ENCODE measurements at regions not wholly inside any gene's neighbourhood (a gene's known extent, or its start where the extent isn't known, plus 50 kb on each side); places are given as distances from the start of the nearest gene placed in this dataset.
"Not testable (repeated sequence)": the region's sequence is repeated elsewhere in the genome, so short reads cannot be mapped to it uniquely, and the experiment has no call there.

DNA sequence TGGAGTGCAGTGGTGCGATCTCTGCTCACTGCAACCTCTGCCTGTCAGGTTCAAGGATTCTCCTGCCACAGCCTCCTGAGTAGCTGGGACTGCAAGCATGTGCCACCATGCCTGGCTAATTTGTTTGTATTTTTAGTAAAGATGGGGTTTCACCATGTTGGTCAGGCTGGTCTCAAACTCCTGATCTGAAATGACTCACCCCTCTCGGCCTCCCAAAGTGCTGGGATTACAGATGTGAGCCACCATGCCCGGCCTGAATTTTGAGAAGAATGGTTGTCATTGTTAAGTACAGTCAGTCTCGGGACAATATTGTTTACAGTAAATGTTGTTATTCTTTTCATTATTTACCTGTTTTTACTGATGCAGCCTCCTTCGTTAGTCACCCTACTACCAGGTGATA, 1226.2 kb upstream of the TENM3 start:
- Histone ChIP-seq H3K36me3 (no peaks in the 10 kb centered on the region), H3K27ac (no peak overlapping the region), H3K4me1 (no peaks in the 10 kb centered on the region), H3K9me3 (peaks cover 8% of the 10 kb centered on the region), H3K27me3 (no peaks in the 10 kb centered on the region), H3K4me3 (no peak overlapping the region)
- TF ChIP-seq POLR2AphosphoS5 (IDR thresholded peaks at IDR 0.05) (no peak), EP300 (IDR thresholded peaks at IDR 0.05) (no peak), POLR2A (IDR thresholded peaks at IDR 0.05) (no peak)
- TF ChIP-seq, protein P1, sequence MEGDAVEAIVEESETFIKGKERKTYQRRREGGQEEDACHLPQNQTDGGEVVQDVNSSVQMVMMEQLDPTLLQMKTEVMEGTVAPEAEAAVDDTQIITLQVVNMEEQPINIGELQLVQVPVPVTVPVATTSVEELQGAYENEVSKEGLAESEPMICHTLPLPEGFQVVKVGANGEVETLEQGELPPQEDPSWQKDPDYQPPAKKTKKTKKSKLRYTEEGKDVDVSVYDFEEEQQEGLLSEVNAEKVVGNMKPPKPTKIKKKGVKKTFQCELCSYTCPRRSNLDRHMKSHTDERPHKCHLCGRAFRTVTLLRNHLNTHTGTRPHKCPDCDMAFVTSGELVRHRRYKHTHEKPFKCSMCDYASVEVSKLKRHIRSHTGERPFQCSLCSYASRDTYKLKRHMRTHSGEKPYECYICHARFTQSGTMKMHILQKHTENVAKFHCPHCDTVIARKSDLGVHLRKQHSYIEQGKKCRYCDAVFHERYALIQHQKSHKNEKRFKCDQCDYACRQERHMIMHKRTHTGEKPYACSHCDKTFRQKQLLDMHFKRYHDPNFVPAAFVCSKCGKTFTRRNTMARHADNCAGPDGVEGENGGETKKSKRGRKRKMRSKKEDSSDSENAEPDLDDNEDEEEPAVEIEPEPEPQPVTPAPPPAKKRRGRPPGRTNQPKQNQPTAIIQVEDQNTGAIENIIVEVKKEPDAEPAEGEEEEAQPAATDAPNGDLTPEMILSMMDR (IDR thresholded peaks at IDR 0.05) = no peak
- WGBS = 71% methylated on average over 5 of the region's 5 CpGs
- no peak for DNase-seq (ENCODE audit: low spot score in 2 of 2)

DNA sequence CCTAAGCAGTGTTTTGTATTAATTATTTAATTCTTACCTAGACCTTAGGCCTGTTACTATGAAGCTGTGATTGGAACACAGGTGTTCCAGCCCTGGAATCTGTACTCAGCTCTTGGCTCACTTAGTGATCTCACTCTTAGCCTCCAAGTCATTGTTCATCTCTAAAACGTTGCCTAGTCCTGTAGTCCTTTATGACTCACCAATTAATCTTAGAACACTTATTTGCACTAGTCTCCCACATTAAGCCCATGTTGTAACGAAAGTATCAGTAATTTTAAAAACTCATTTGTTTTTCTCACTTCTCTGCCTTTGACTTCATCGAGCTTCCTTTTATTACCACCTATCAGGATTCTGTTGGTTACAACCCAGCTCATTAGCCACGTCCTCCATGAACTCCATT, 1224.7 kb upstream of the TENM3 start:
- WGBS = 45% methylated on average over 4 of the region's 4 CpGs
- Histone ChIP-seq H3K4me1 (no peaks in the 10 kb centered on the region), H3K27ac (no peak overlapping the region), H3K9me3 (peaks cover 8% of the 10 kb centered on the region), H3K36me3 (no peaks in the 10 kb centered on the region), H3K27me3 (no peaks in the 10 kb centered on the region), H3K4me3 (no peak overlapping the region)
- TF ChIP-seq, protein P1 (IDR thresholded peaks at IDR 0.05) = no peak
- TF ChIP-seq POLR2AphosphoS5 (IDR thresholded peaks at IDR 0.05) = no peak
- no peak for TF ChIP-seq POLR2A (IDR thresholded peaks at IDR 0.05)
- no peak for TF ChIP-seq EP300 (IDR thresholded peaks at IDR 0.05)
- no peak for DNase-seq (ENCODE audit: low spot score in 2 of 2)

DNA sequence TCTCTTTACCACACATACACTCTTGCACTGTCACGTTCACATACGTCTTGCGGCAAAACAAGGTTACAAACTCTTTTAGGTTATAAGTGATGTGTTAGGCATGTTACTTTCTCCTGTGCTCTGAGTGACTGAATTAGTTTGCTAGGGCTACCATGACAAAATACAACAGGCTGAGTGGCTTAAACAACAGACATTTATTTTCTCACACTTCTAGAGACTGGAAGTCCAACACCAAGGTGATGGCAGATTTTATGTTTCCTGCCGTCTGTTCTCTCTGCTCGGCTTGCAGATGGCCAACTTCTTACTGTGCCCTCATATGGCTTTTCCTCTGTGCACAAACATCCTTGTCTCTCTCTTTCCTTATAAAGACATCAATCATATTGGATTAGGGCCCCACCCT, 1224.3 kb upstream of the TENM3 start:
- peaks cover 5% of the 10 kb centered on the region for H3K9me3 ChIP-seq
- H3K4me3 ChIP-seq = no peak overlapping the region
- no peaks in the 10 kb centered on the region for H3K4me1 ChIP-seq
- no peaks in the 10 kb centered on the region for H3K36me3 ChIP-seq
- DNase-seq (ENCODE audit: low spot score in 2 of 2) = no peak
- H3K27ac ChIP-seq = no peak overlapping the region
- WGBS = 72% methylated on average over 5 of the region's 5 CpGs
- TF ChIP-seq POLR2A (IDR thresholded peaks at IDR 0.05) = no peak
- TF ChIP-seq, protein P1 (IDR thresholded peaks at IDR 0.05) = no peak
- TF ChIP-seq EP300 (IDR thresholded peaks at IDR 0.05) = no peak
- no peak for TF ChIP-seq POLR2AphosphoS5 (IDR thresholded peaks at IDR 0.05)
- no peaks in the 10 kb centered on the region for H3K27me3 ChIP-seq

DNA sequence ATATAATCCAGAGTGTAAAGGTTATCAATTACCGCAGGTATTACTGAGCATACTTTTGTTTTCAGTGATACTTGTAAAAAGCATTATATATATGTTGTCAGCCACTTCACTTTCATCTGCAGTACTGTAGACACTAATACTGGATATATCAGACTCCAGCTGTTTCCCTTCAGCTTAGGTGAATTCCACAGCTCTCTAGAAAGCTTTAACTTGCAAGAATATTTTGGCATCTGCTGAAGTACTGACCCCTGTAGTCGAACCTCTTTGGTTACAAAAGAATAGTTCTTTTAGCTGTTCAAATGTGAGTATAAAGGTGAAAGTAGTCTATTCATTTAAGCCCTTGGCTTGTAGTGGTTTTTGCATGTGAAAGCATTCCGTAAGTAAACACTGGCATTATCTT, 1222.7 kb upstream of the TENM3 start:
- no peaks in the 10 kb centered on the region for H3K27me3 ChIP-seq
- no peaks in the 10 kb centered on the region for H3K4me1 ChIP-seq
- H3K36me3 ChIP-seq = no peaks in the 10 kb centered on the region
- H3K9me3 ChIP-seq = peaks cover 4% of the 10 kb centered on the region
- DNase-seq (ENCODE audit: low spot score in 2 of 2) = no peak
- H3K27ac ChIP-seq = no peak overlapping the region
- TF ChIP-seq POLR2A (IDR thresholded peaks at IDR 0.05) = no peak
- TF ChIP-seq EP300 (IDR thresholded peaks at IDR 0.05) = no peak
- TF ChIP-seq, protein P1 (IDR thresholded peaks at IDR 0.05) = no peak
- TF ChIP-seq POLR2AphosphoS5 (IDR thresholded peaks at IDR 0.05) = no peak
- 45% methylated on average over 3 of the region's 3 CpGs for WGBS
- H3K4me3 ChIP-seq = no peak overlapping the region

DNA sequence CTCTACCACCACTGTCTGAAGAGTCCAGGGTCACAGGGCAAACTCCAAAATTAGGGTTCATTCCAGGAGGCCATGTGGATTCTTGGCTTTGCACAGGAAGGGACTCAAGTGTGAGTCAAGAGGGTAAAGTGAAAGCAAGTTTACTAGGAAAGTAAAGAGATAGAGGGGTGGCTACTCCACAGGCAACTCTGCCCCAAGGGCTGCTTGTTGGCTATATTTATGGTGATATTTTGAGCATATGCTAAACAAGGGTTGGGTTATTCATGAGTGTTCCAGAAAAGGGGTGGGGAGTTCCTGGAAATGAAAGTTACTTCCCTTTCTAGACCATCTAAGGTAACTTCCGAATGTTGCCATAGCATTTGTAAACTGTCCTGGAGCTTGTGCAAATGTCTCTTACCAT, 1222.0 kb upstream of the TENM3 start:
- H3K27ac ChIP-seq = no peak overlapping the region
- WGBS = 91% methylated on average over 1 of the region's 1 CpG
- no peak overlapping the region for H3K4me3 ChIP-seq
- peaks cover 4% of the 10 kb centered on the region for H3K9me3 ChIP-seq
- H3K27me3 ChIP-seq = no peaks in the 10 kb centered on the region
- no peak for DNase-seq (ENCODE audit: low spot score in 2 of 2)
- TF ChIP-seq EP300 (IDR thresholded peaks at IDR 0.05) = no peak
- no peak for TF ChIP-seq POLR2A (IDR thresholded peaks at IDR 0.05)
- TF ChIP-seq POLR2AphosphoS5 (IDR thresholded peaks at IDR 0.05) = no peak
- TF ChIP-seq, protein P1 (IDR thresholded peaks at IDR 0.05) = no peak
- H3K4me1 ChIP-seq = no peaks in the 10 kb centered on the region
- no peaks in the 10 kb centered on the region for H3K36me3 ChIP-seq

DNA sequence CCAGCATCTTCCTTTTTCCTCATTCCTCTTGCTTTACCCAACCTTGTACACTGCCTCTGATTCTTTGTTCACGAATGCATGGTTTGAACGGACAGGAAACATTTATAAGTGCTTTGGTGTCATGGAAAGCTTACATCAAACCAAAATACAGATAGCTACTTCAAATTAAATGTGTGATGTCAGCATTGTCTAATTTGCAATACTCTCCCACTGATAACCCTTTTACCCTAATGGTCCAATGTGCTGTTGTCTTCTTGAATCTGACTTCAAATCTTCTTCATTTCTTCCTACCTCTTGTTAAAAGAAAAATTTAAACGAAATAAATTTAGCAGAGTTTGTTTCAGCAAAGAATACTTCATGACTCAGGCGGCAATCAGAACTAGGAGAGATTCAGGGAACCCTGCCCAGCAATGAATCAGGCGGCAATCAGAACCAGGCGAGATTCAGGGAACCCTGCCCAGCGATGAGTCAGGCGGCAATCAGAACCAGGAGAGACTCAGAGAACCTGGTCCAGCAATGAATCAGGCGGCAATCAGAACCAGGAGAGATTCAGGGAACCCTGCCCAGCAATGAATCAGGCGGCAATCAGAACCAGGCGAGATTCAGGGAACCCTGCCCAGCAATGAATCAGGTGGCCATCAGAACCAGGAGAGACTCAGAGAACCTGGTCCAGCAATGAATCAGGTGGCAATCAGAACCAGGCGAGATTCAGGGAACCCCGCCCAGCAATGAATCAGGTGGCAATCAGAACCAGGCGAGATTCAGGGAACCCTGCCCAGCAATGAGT, 1212.9 kb upstream of the TENM3 start:
- not testable (repeated sequence) for H3K4me3 ChIP-seq, H3K27ac ChIP-seq, H3K4me1 ChIP-seq, H3K9me3 ChIP-seq, H3K27me3 ChIP-seq, H3K36me3 ChIP-seq
- DNase-seq (ENCODE audit: low spot score in 2 of 2) = peak; percentile 77 to 82
- 68% methylated on average over 14 of the region's 14 CpGs for WGBS
